ENCODE measurements at regions not wholly inside any gene's neighbourhood (a gene's known extent, or its start where the extent isn't known, plus 50 kb on each side); places are given as distances from the start of the nearest gene placed in this dataset.

- Mint-ChIP-seq H3K27me3 (no peaks in the 10 kb centered on the region), H3K9me3 (no peaks in the 10 kb centered on the region), H3K4me3 (no peak overlapping the region), H3K4me1 (peaks cover 27 to 46% (median 45%) of the 10 kb centered on the region in 4 donors), H3K36me3 (no peaks in the 10 kb centered on the region), H3K27ac (peak overlapping the region in 2 of 3 donors; percentile 27 to 46)
- DNase-seq = no peak
- Histone ChIP-seq H3K9me3 (ENCODE audit: control insufficient read depth in 2 of 2, low read length in 2 of 2) (no peaks in the 10 kb centered on the region), H3K36me3 (ENCODE audit: control insufficient read depth, insufficient read depth, low read length) (no peaks in the 10 kb centered on the region), H3K27ac (ENCODE audit: insufficient read depth, low read length, poor library complexity, severe bottlenecking) (no peak overlapping the region), H3K4me1 (ENCODE audit: control insufficient read depth, insufficient read depth, low read length, poor library complexity, severe bottlenecking) (peaks cover 22% of the 10 kb centered on the region), H3K4me3 (ENCODE audit: low read depth, low read length) (no peak overlapping the region), H3K27me3 (ENCODE audit: control insufficient read depth, insufficient read depth, low read length) (no peaks in the 10 kb centered on the region)
- no peak for ATAC-seq (ENCODE audit: low read depth in 2 of 2)
Observed at GRCh38 chr14:71551291-71551950, 380.8 kb upstream of the RGS6 start.

DNA sequence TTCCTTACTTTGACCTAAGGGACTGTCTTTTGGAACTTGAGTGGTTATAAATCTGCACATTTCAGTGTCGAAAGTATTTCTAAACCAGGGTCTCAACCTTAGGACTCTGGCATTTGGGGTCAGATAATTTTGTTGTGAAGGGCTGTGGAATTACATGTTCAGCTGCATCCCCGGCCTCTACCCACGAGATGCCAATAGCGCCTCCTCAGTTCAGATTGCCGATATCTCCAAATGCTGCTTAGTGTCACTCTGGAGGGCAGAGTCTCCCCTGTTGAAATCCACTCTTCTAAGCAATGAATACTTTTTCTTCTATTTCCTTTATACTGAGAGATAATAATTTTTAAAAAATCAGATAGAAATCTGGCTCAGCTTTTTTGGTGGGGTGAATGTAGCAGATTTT, 379.4 kb upstream of the RGS6 start:
- H3K4me3 Mint-ChIP-seq = no peak overlapping the region
- DNase-seq (no peak), ATAC-seq (ENCODE audit: low read depth in 2 of 2) (no peak)
- Histone ChIP-seq H3K4me1 (ENCODE audit: control insufficient read depth, insufficient read depth, low read length, poor library complexity, severe bottlenecking) (peaks cover 29% of the 10 kb centered on the region), H3K27ac (ENCODE audit: insufficient read depth, low read length, poor library complexity, severe bottlenecking) (no peak overlapping the region), H3K9me3 (ENCODE audit: control insufficient read depth in 2 of 2, low read length in 2 of 2) (no peaks in the 10 kb centered on the region), H3K27me3 (ENCODE audit: control insufficient read depth, insufficient read depth, low read length) (no peaks in the 10 kb centered on the region), H3K36me3 (ENCODE audit: control insufficient read depth, insufficient read depth, low read length) (no peaks in the 10 kb centered on the region), H3K4me3 (ENCODE audit: low read depth, low read length) (no peak overlapping the region)
- H3K36me3 Mint-ChIP-seq = no peaks in the 10 kb centered on the region
- H3K9me3 Mint-ChIP-seq = no peaks in the 10 kb centered on the region
- no peaks in the 10 kb centered on the region for H3K27me3 Mint-ChIP-seq
- H3K27ac Mint-ChIP-seq = peak overlapping the region in 2 of 3 donors; percentile 14 to 92
- peaks cover 37 to 57% (median 56%) of the 10 kb centered on the region in 4 donors for H3K4me1 Mint-ChIP-seq

DNA sequence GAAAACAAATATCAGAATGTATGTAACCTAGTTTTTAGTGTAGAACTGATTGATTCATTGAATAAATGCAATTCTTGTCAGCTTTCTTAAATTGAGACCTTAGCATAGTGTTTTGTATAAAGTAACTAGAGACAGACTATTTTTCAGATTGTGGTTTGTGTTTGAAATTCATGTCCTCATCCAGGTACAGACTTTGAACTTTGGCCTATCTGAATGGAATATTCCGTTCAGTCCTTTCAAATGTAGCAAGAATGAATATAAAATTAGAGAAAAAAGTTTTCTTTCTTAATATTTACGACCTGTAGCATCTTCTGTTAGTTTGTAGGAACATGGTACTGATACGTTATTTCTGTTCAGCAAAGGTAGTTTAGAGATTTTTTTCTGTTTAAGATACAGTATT, 378.4 kb upstream of the RGS6 start:
- Mint-ChIP-seq H3K27me3 (no peaks in the 10 kb centered on the region), H3K9me3 (no peaks in the 10 kb centered on the region), H3K4me1 (peaks cover 37 to 66% (median 63%) of the 10 kb centered on the region in 4 donors), H3K27ac (peak overlapping the region; percentile 81 to 92 (median 86)), H3K4me3 (no peak overlapping the region), H3K36me3 (peaks cover 6% of the 10 kb centered on the region)
- peak overlapping the region; percentile 60 for H3K27ac ChIP-seq (ENCODE audit: insufficient read depth, low read length, poor library complexity, severe bottlenecking)
- H3K4me3 ChIP-seq (ENCODE audit: low read depth, low read length) = peak overlapping the region; percentile 63
- peaks cover 29% of the 10 kb centered on the region for H3K4me1 ChIP-seq (ENCODE audit: control insufficient read depth, insufficient read depth, low read length, poor library complexity, severe bottlenecking)
- H3K27me3 ChIP-seq (ENCODE audit: control insufficient read depth, insufficient read depth, low read length) = no peaks in the 10 kb centered on the region
- DNase-seq (no peak), ATAC-seq (ENCODE audit: low read depth in 2 of 2) (no peak)
- H3K9me3 ChIP-seq (ENCODE audit: control insufficient read depth in 2 of 2, low read length in 2 of 2) = no peaks in the 10 kb centered on the region
- no peaks in the 10 kb centered on the region for H3K36me3 ChIP-seq (ENCODE audit: control insufficient read depth, insufficient read depth, low read length)

DNA sequence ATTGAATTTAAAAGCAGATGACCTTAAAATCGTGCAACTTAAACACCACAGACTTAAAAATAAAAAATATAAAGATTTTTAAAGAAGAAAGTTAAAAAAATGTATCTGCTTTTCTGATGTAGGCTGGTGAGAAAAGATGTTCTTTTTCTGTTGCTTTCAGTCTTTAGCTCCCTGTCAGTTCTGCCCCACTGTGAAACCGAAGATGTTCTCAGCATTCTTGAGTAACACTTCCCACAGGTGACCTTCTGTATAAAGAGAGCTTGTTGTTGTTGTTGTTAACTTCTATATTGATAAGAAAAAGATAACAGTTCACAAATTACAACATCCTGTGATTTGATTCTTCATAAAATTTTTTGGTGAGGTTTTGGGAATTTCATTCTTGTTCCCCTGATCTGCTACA, 377.9 kb upstream of the RGS6 start:
- peak overlapping the region in 2 of 3 donors; percentile 81 to 92 for H3K27ac Mint-ChIP-seq

GRCh38 chr14:71554959-71555612, 377.1 kb upstream of the RGS6 start:
- H3K36me3 ChIP-seq (ENCODE audit: control insufficient read depth, insufficient read depth, low read length) = no peaks in the 10 kb centered on the region
- peak overlapping the region; percentile 60 for H3K27ac ChIP-seq (ENCODE audit: insufficient read depth, low read length, poor library complexity, severe bottlenecking)
- no peaks in the 10 kb centered on the region for H3K27me3 ChIP-seq (ENCODE audit: control insufficient read depth, insufficient read depth, low read length)
- Mint-ChIP-seq H3K27me3 (no peaks in the 10 kb centered on the region), H3K4me1 (peaks cover 37 to 64% (median 60%) of the 10 kb centered on the region in 4 donors), H3K4me3 (peak overlapping the region; percentile 66 to 92 (median 82)), H3K9me3 (no peaks in the 10 kb centered on the region), H3K27ac (peak overlapping the region; percentile 90 to 94 (median 92)), H3K36me3 (peaks cover 7% of the 10 kb centered on the region)
- peaks cover 29% of the 10 kb centered on the region for H3K4me1 ChIP-seq (ENCODE audit: control insufficient read depth, insufficient read depth, low read length, poor library complexity, severe bottlenecking)
- peak overlapping the region; percentile 63 for H3K4me3 ChIP-seq (ENCODE audit: low read depth, low read length)
- DNase-seq = no peak
- H3K9me3 ChIP-seq (ENCODE audit: control insufficient read depth in 2 of 2, low read length in 2 of 2) = no peaks in the 10 kb centered on the region
- ATAC-seq (ENCODE audit: low read depth in 2 of 2) = peak; percentile 2 to 7

More for the DNA sequence above, 377.9 kb upstream of the RGS6 start:
- peaks cover 29% of the 10 kb centered on the region for H3K4me1 ChIP-seq (ENCODE audit: control insufficient read depth, insufficient read depth, low read length, poor library complexity, severe bottlenecking)
- no peaks in the 10 kb centered on the region for H3K27me3 Mint-ChIP-seq
- peak overlapping the region; percentile 4 to 92 (median 52) for H3K4me3 Mint-ChIP-seq
- no peaks in the 10 kb centered on the region for H3K9me3 Mint-ChIP-seq
- H3K36me3 Mint-ChIP-seq = peaks cover 7% of the 10 kb centered on the region
- H3K4me1 Mint-ChIP-seq = peaks cover 37 to 67% (median 63%) of the 10 kb centered on the region in 4 donors
- ATAC-seq (ENCODE audit: low read depth in 2 of 2) (no peak), DNase-seq (peak in 1 of 3 donors; percentile 39)
- no peaks in the 10 kb centered on the region for H3K27me3 ChIP-seq (ENCODE audit: control insufficient read depth, insufficient read depth, low read length)
- peak overlapping the region; percentile 63 for H3K4me3 ChIP-seq (ENCODE audit: low read depth, low read length)
- H3K9me3 ChIP-seq (ENCODE audit: control insufficient read depth in 2 of 2, low read length in 2 of 2) = no peaks in the 10 kb centered on the region
- peak overlapping the region; percentile 60 for H3K27ac ChIP-seq (ENCODE audit: insufficient read depth, low read length, poor library complexity, severe bottlenecking)
- H3K36me3 ChIP-seq (ENCODE audit: control insufficient read depth, insufficient read depth, low read length) = no peaks in the 10 kb centered on the region

- Histone ChIP-seq H3K9me3 (ENCODE audit: control insufficient read depth in 2 of 2, low read length in 2 of 2) (no peaks in the 10 kb centered on the region), H3K27ac (ENCODE audit: insufficient read depth, low read length, poor library complexity, severe bottlenecking) (peak overlapping the region; percentile 60), H3K4me1 (ENCODE audit: control insufficient read depth, insufficient read depth, low read length, poor library complexity, severe bottlenecking) (peaks cover 29% of the 10 kb centered on the region), H3K36me3 (ENCODE audit: control insufficient read depth, insufficient read depth, low read length) (no peaks in the 10 kb centered on the region), H3K27me3 (ENCODE audit: control insufficient read depth, insufficient read depth, low read length) (no peaks in the 10 kb centered on the region), H3K4me3 (ENCODE audit: low read depth, low read length) (peak overlapping the region; percentile 63)
- H3K9me3 Mint-ChIP-seq = no peaks in the 10 kb centered on the region
- peaks cover 37 to 68% (median 58%) of the 10 kb centered on the region in 4 donors for H3K4me1 Mint-ChIP-seq
- peak overlapping the region; percentile 90 to 94 (median 92) for H3K27ac Mint-ChIP-seq
- ATAC-seq (ENCODE audit: low read depth in 2 of 2) (peak; percentile 84), DNase-seq (peak; percentile 24 to 85 (median 56))
- peaks cover 7% of the 10 kb centered on the region for H3K36me3 Mint-ChIP-seq
- peak overlapping the region; percentile 66 to 92 (median 82) for H3K4me3 Mint-ChIP-seq
- no peaks in the 10 kb centered on the region for H3K27me3 Mint-ChIP-seq
Observed at GRCh38 chr14:71555654-71556559, 376.3 kb upstream of the RGS6 start.

DNA sequence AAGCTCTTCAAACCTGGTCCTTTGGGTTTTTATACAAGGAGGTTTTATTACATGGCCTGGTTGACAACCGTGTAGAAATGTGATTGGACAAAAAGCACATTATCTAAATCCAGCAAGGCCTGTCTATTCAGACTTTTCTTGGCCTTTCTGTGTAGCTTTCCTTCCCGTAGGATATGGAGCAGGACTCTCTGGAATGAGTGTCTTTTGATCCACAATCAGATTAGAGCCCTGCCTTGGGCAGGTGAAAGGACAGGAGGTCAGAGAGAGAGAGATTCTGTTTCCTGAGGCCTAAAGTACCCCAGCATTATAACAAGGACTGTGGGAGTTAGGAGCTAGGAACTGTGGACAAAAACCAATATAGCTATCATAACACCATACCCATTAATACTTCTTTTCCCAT, 375.5 kb upstream of the RGS6 start:
- no peaks in the 10 kb centered on the region for H3K9me3 ChIP-seq (ENCODE audit: control insufficient read depth in 2 of 2, low read length in 2 of 2)
- H3K27ac ChIP-seq (ENCODE audit: insufficient read depth, low read length, poor library complexity, severe bottlenecking) = no peak overlapping the region
- Mint-ChIP-seq H3K4me3 (peak overlapping the region in 2 of 4 donors; percentile 27 to 58), H3K36me3 (peaks cover 7% of the 10 kb centered on the region), H3K27me3 (no peaks in the 10 kb centered on the region), H3K9me3 (no peaks in the 10 kb centered on the region), H3K27ac (peak overlapping the region in 2 of 3 donors; percentile 81 to 92), H3K4me1 (peaks cover 32 to 64% (median 54%) of the 10 kb centered on the region in 4 donors)
- peak overlapping the region; percentile 63 for H3K4me3 ChIP-seq (ENCODE audit: low read depth, low read length)
- H3K27me3 ChIP-seq (ENCODE audit: control insufficient read depth, insufficient read depth, low read length) = no peaks in the 10 kb centered on the region
- ATAC-seq (ENCODE audit: low read depth in 2 of 2) (no peak), DNase-seq (no peak)
- H3K4me1 ChIP-seq (ENCODE audit: control insufficient read depth, insufficient read depth, low read length, poor library complexity, severe bottlenecking) = peaks cover 29% of the 10 kb centered on the region
- no peaks in the 10 kb centered on the region for H3K36me3 ChIP-seq (ENCODE audit: control insufficient read depth, insufficient read depth, low read length)

Measured in CD4-positive, CD25-positive, alpha-beta regulatory T cell (primary cell).